ENCODE measurements at regions not wholly inside any gene's neighbourhood (a gene's known extent, or its start where the extent isn't known, plus 50 kb on each side); places are given as distances from the start of the nearest gene placed in this dataset.

DNA sequence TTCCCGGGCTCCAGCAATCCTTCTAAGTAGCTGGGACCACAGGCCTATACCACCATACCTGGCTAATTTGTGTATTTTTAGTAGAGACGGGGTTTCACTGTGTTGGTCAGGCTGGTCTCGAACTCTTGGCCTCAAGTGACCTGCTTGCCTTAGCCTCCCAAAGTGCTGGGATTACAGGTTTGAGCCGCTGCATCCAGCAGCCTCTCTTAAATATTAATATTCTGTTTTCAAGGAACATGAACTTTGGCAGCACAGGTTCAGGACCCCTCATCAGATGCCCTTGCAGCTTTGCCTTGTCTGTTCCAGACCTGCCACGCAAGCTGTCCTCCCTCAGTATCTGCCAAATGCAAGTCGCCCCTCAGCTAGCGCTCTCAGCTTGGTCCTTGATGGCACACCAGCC is 166.8 kb downstream of the KCTD15 start:
- no peak for DNase-seq
- WGBS, 2 donors, result 89 to 93% methylated on average over 7 of the region's 7 CpGs
- H3K27ac ChIP-seq (ENCODE audit: low read depth in 1 of 2, low read length in 2 of 2), result no peak overlapping the region

DNA sequence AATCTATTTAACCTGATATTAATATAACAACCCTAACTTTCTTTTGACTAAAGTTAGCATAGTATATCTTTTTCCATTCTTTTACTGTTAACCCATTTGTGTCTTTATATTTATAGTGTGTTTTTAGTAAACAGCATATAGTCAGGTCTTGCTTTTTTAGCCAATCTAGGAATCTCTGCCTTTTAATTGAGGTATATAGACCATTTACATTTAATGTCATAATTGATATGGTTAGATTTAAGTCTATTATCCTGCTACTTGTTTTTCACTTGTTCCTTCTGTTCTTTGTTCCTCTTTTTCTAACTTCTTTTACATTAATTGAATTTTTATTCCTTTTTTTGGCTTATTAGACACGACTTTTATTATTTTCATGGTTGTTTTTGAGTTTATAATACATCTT is 174.4 kb downstream of the KCTD15 start:
- Histone ChIP-seq H3K4me1 (ENCODE audit: control insufficient read depth in 1 of 2, insufficient read depth in 2 of 2, low read length in 2 of 2) (no peaks in the 10 kb centered on the region), H3K36me3 (ENCODE audit: control insufficient read depth in 1 of 2, insufficient read depth in 2 of 2, low read length in 1 of 2) (no peaks in the 10 kb centered on the region), H3K9me3 (ENCODE audit: control insufficient read depth, low read length) (peaks cover 7% of the 10 kb centered on the region), H3K27me3 (ENCODE audit: control insufficient read depth in 1 of 2, insufficient read depth in 2 of 2, low read length in 1 of 2) (peaks cover 0 to 3% of the 10 kb centered on the region in 2 donors), H3K4me3 (ENCODE audit: low read length in 2 of 2) (no peak overlapping the region), H3K27ac (ENCODE audit: low read depth in 1 of 2, low read length in 2 of 2) (no peak overlapping the region)
- 64 to 68% methylated on average over 1 of the region's 1 CpG for WGBS, 2 donors
- DNase-seq (no peak), ATAC-seq (ENCODE audit: low FRiP score) (no peak)
- intact Hi-C loops (cut with DNase I), result no loop called here

More for the DNA sequence above, 166.8 kb downstream of the KCTD15 start:
- ATAC-seq (ENCODE audit: low FRiP score), result no peak
- intact Hi-C loops (cut with DNase I), result no loop called here
- H3K27me3 ChIP-seq (ENCODE audit: control insufficient read depth in 1 of 2, insufficient read depth in 2 of 2, low read length in 1 of 2), result no peaks in the 10 kb centered on the region
- no peak overlapping the region for H3K4me3 ChIP-seq (ENCODE audit: low read length in 2 of 2)
- H3K4me1 ChIP-seq (ENCODE audit: control insufficient read depth in 1 of 2, insufficient read depth in 2 of 2, low read length in 2 of 2), result no peaks in the 10 kb centered on the region
- no peaks in the 10 kb centered on the region for H3K36me3 ChIP-seq (ENCODE audit: control insufficient read depth in 1 of 2, insufficient read depth in 2 of 2, low read length in 1 of 2)
- H3K9me3 ChIP-seq (ENCODE audit: control insufficient read depth, low read length), result no peaks in the 10 kb centered on the region

DNA sequence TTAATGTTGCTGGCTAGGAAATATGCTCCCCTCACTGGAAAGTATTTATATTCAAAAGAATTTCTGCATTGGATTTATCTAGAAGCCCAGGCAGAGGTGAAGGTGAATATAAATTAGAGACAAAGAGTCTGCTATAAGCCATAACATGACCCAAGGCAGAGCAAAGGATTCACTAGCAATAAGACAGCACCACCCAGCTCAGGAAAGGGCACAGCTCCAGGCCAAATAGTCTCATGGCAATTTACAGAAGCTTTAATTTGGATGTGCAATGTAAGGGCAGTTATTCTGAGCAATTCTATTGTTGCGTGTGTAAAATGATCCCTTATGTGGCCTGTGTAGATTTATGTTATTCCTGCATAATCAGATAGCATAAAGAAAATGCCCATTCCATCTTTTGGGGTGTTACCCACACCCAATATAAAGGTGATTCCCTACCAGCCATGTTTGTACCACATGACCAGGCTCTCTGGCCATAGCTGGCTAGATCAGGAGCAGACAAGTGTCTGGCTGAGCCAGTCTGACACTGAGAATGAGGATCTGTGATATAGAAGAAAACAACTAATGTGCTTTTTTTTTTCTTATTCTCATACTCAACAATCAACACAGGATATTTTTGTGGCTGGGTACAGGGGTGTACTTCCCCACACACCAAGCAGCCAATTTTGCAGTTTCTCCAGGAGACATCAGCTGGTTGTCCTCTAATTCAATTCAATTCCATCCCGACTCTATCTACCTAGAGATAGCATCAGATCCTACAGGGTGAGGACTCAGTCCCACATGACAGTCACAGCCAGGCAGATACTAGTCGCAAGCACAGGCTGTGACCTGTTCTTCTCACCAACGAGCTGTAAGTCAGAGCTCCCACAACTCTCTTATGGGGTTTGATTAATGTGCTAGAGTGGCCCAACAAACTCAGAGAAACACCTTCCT is 181.4 kb downstream of the KCTD15 start:
- ATAC-seq (ENCODE audit: low FRiP score) (no peak), DNase-seq (no peak)
- WGBS, 2 donors, result 78 to 80% methylated on average over 4 of the region's 4 CpGs
- Histone ChIP-seq H3K4me3 (ENCODE audit: low read length in 2 of 2) (no peak overlapping the region), H3K27ac (ENCODE audit: low read depth in 1 of 2, low read length in 2 of 2) (no peak overlapping the region), H3K36me3 (ENCODE audit: control insufficient read depth in 1 of 2, insufficient read depth in 2 of 2, low read length in 1 of 2) (no peaks in the 10 kb centered on the region), H3K4me1 (ENCODE audit: control insufficient read depth in 1 of 2, insufficient read depth in 2 of 2, low read length in 2 of 2) (no peaks in the 10 kb centered on the region), H3K9me3 (ENCODE audit: control insufficient read depth, low read length) (peaks cover 2% of the 10 kb centered on the region), H3K27me3 (ENCODE audit: control insufficient read depth in 1 of 2, insufficient read depth in 2 of 2, low read length in 1 of 2) (peaks cover 0 to 2% of the 10 kb centered on the region in 2 donors)
- intact Hi-C loops (cut with DNase I), result no loop called here

DNA sequence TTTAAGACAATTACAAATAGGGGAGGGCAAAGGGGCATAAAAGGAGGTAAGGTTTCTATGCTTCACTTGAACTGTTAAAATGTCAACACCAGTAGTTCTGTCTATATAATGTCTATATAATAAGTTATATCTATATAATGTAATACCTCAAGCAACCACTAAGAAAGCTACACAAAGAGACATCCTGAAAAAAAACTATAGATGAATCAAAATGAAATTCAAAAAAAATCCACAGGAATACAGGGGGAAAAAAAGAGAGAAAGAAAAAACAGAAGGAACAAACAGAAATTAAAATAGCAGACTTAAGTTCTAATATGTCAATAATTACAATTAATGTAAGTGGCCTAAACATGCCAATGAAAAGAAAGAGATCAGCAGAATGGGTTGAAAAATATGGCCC is 186.0 kb downstream of the KCTD15 start:
- no peak overlapping the region for H3K27ac ChIP-seq (ENCODE audit: low read depth in 1 of 2, low read length in 2 of 2)
- no peaks in the 10 kb centered on the region for H3K4me1 ChIP-seq (ENCODE audit: control insufficient read depth in 1 of 2, insufficient read depth in 2 of 2, low read length in 2 of 2)
- no peak for DNase-seq
- H3K4me3 ChIP-seq (ENCODE audit: low read length in 2 of 2), result no peak overlapping the region
- H3K36me3 ChIP-seq (ENCODE audit: control insufficient read depth in 1 of 2, insufficient read depth in 2 of 2, low read length in 1 of 2), result no peaks in the 10 kb centered on the region
- intact Hi-C loops (cut with DNase I), result no loop called here
- H3K27me3 ChIP-seq (ENCODE audit: control insufficient read depth in 1 of 2, insufficient read depth in 2 of 2, low read length in 1 of 2), result peaks cover 0 to 4% of the 10 kb centered on the region in 2 donors
- H3K9me3 ChIP-seq (ENCODE audit: control insufficient read depth, low read length), result peaks cover 6% of the 10 kb centered on the region
- ATAC-seq (ENCODE audit: low FRiP score), result no peak

DNA sequence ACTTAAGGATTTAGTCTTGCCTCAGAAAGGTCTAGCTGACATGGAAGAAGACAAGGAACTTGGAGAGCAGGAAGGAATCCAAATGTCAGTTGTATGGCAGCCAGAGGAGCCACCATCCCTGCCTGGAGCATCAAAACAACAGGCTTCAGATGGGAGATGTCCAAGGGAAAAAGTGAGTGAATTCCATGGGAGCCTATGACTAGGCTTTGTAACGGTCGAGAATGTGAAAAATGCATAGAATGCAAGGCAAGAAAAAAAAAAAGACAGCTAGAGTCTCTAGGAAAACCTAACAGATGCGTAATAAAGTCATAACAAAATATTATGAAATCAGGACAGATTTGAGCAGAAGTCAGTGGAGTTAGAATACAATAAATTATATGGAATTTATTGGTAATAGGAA is 183.7 kb upstream of the LSM14A start:
- 13 to 31% methylated on average over 3 of the region's 3 CpGs for WGBS, 2 donors
- Histone ChIP-seq H3K4me1 (ENCODE audit: control insufficient read depth in 1 of 2, insufficient read depth in 2 of 2, low read length in 2 of 2) (no peaks in the 10 kb centered on the region), H3K27me3 (ENCODE audit: control insufficient read depth in 1 of 2, insufficient read depth in 2 of 2, low read length in 1 of 2) (peaks cover 0 to 2% of the 10 kb centered on the region in 2 donors), H3K4me3 (ENCODE audit: low read length in 2 of 2) (no peak overlapping the region), H3K27ac (ENCODE audit: low read depth in 1 of 2, low read length in 2 of 2) (no peak overlapping the region), H3K36me3 (ENCODE audit: control insufficient read depth in 1 of 2, insufficient read depth in 2 of 2, low read length in 1 of 2) (no peaks in the 10 kb centered on the region), H3K9me3 (ENCODE audit: control insufficient read depth, low read length) (peaks cover 14% of the 10 kb centered on the region)
- ATAC-seq (ENCODE audit: low FRiP score), result no peak
- intact Hi-C loops (cut with DNase I), result no loop called here
- no peak for DNase-seq

DNA sequence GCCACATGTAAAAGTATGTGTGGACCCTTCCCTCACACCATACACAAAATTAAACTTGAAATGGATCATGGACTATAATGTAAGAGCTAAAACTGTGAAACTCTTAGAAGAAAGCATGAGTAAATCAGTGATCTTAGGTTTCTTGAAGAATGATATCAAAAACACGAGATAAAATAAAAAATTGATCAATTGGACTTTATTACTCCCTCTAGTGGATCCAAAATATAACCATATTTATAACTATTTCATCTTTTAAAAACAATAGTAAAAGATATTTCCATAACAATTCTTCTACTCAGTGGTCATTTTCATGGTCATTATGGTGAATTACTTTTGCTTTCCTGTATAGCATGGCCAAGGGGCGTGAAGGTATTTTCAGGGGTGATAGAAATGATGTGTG is 174.6 kb upstream of the LSM14A start:
- 57 to 59% methylated on average over 2 of the region's 2 CpGs for WGBS, 2 donors
- intact Hi-C loops (cut with DNase I), result loop anchor here in 1 of 2 donors (2.0 kb wide), 1 partner anchor 219 kb away; no protein-coding TSS in a partner anchor
- ATAC-seq (ENCODE audit: low FRiP score), result no peak

DNA sequence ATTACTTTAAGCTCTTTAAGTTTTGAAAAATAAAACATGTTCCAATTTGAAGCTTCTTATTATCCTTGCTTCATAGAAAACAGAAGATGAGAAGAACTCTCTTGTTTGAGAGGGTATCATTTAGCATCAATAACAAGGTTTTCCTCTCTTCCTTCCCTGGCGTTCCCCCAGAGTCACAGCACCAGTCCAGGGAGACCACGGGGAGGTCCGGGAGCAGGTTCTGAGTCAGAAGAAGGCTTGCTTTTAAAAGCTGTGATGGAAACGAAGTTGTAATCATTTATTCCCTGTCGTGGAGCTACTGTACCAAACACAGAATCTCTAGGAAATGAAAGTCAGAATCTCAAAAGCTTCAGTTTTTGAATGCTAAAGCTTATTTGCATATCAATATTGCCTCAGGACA is 174.0 kb upstream of the LSM14A start:
- H3K27me3 ChIP-seq (ENCODE audit: control insufficient read depth in 1 of 2, insufficient read depth in 2 of 2, low read length in 1 of 2), result no peaks in the 10 kb centered on the region
- H3K4me1 ChIP-seq (ENCODE audit: control insufficient read depth in 1 of 2, insufficient read depth in 2 of 2, low read length in 2 of 2), result no peaks in the 10 kb centered on the region
- DNase-seq (no peak), ATAC-seq (ENCODE audit: low FRiP score) (no peak)
- H3K4me3 ChIP-seq (ENCODE audit: low read length in 2 of 2), result no peak overlapping the region
- H3K9me3 ChIP-seq (ENCODE audit: control insufficient read depth, low read length), result peaks cover 2% of the 10 kb centered on the region
- 24 to 28% methylated on average over 5 of the region's 5 CpGs for WGBS, 2 donors
- intact Hi-C loops (cut with DNase I), result loop anchor here in 1 of 2 donors (2.0 kb wide), 1 partner anchor 220 kb away; no protein-coding TSS in a partner anchor
- H3K27ac ChIP-seq (ENCODE audit: low read depth in 1 of 2, low read length in 2 of 2), result no peak overlapping the region
- H3K36me3 ChIP-seq (ENCODE audit: control insufficient read depth in 1 of 2, insufficient read depth in 2 of 2, low read length in 1 of 2), result no peaks in the 10 kb centered on the region

More for the DNA sequence above, 174.6 kb upstream of the LSM14A start:
- no peak overlapping the region for H3K27ac ChIP-seq (ENCODE audit: low read depth in 1 of 2, low read length in 2 of 2)
- H3K27me3 ChIP-seq (ENCODE audit: control insufficient read depth in 1 of 2, insufficient read depth in 2 of 2, low read length in 1 of 2), result no peaks in the 10 kb centered on the region
- H3K9me3 ChIP-seq (ENCODE audit: control insufficient read depth, low read length), result peaks cover 2% of the 10 kb centered on the region
- DNase-seq, result no peak
- H3K4me1 ChIP-seq (ENCODE audit: control insufficient read depth in 1 of 2, insufficient read depth in 2 of 2, low read length in 2 of 2), result no peaks in the 10 kb centered on the region
- H3K4me3 ChIP-seq (ENCODE audit: low read length in 2 of 2), result no peak overlapping the region
- H3K36me3 ChIP-seq (ENCODE audit: control insufficient read depth in 1 of 2, insufficient read depth in 2 of 2, low read length in 1 of 2), result no peaks in the 10 kb centered on the region

DNA sequence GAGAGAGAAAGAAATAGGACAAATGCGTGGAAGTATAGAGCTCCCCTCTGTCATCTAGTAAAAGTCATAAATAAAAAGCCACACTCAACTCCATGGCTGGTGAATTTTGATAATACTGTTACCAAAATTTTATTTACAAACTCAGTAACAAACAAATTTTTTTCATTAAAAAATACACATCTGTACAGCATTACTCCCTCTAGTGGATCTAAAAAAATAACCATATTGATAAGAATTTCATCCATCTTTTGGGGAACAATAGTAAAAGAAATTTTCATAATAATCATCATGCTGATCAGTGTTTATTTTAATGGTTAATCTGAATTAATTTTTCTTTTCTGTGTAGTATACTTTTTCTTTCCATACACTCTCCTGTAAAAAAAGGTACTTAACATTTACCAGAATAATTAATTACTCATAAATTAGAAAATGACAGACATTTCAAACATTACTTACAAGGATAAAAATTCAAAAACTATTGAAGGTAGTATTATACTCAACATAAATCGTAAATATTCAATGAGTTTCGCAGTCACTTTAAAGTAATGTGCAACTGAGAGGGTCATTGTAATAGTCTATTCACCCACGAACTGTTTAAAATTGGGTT is 173.5 kb upstream of the LSM14A start:
- intact Hi-C loops (cut with DNase I), result loop anchor here in 1 of 2 donors (2.0 kb wide), 1 partner anchor 220 kb away; no protein-coding TSS in a partner anchor
- Histone ChIP-seq H3K36me3 (ENCODE audit: control insufficient read depth in 1 of 2, insufficient read depth in 2 of 2, low read length in 1 of 2) (no peaks in the 10 kb centered on the region), H3K27me3 (ENCODE audit: control insufficient read depth in 1 of 2, insufficient read depth in 2 of 2, low read length in 1 of 2) (no peaks in the 10 kb centered on the region), H3K27ac (ENCODE audit: low read depth in 1 of 2, low read length in 2 of 2) (no peak overlapping the region), H3K4me3 (ENCODE audit: low read length in 2 of 2) (no peak overlapping the region), H3K9me3 (ENCODE audit: control insufficient read depth, low read length) (no peaks in the 10 kb centered on the region), H3K4me1 (ENCODE audit: control insufficient read depth in 1 of 2, insufficient read depth in 2 of 2, low read length in 2 of 2) (no peaks in the 10 kb centered on the region)
- ATAC-seq (ENCODE audit: low FRiP score) (no peak), DNase-seq (no peak)
- 65 to 67% methylated on average over 4 of the region's 4 CpGs for WGBS, 2 donors

DNA sequence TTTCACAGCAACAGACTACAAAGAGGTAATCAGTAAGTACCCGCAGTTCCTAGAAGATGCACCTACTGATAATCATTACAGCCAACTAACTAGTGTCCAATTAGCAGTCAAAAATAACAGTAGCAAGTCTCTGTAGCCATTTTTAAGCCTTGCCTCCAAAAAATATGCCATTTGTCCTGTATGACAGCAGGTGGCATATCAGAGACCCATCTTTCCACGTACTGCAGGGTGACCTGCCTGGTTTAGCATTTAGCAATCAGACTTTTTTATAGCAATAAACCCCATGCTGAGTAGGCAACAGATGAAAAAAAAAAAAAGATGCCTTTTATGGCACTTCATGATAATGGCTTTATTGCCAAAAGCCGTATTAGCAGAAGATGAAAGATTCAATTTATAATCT is 155.3 kb upstream of the LSM14A start:
- H3K4me1 ChIP-seq (ENCODE audit: control insufficient read depth in 1 of 2, insufficient read depth in 2 of 2, low read length in 2 of 2), result no peaks in the 10 kb centered on the region
- DNase-seq (no peak), ATAC-seq (ENCODE audit: low FRiP score) (no peak)
- H3K36me3 ChIP-seq (ENCODE audit: control insufficient read depth in 1 of 2, insufficient read depth in 2 of 2, low read length in 1 of 2), result no peaks in the 10 kb centered on the region
- no peaks in the 10 kb centered on the region for H3K27me3 ChIP-seq (ENCODE audit: control insufficient read depth in 1 of 2, insufficient read depth in 2 of 2, low read length in 1 of 2)
- no peak overlapping the region for H3K4me3 ChIP-seq (ENCODE audit: low read length in 2 of 2)
- no peak overlapping the region for H3K27ac ChIP-seq (ENCODE audit: low read depth in 1 of 2, low read length in 2 of 2)
- WGBS, 2 donors, result 52 to 56% methylated on average over 3 of the region's 3 CpGs
- H3K9me3 ChIP-seq (ENCODE audit: control insufficient read depth, low read length), result no peaks in the 10 kb centered on the region
- intact Hi-C loops (cut with DNase I), result no loop called here
